Kidney epithelial cell (primary cell): ENCODE measurements at regions not wholly inside any gene's neighbourhood (a gene's known extent, or its start where the extent isn't known, plus 50 kb on each side); places are given as distances from the start of the nearest gene placed in this dataset.

ENCODE experiments used
- DNase-seq: peaks from one replicate; pipeline ENCODE4 v3.0.0-alpha.2; 2010; ENCODE audit warnings: low read depth
- H3K27me3 ChIP-seq: 2 replicates; pipeline ENCODE4 v1.6.0; 2011; ENCODE audit warnings: low read length; ENCODE audit not compliant: control insufficient read depth, insufficient read depth
- H3K36me3 ChIP-seq: 2 replicates; pipeline ENCODE4 v1.5.1; 2011; ENCODE audit warnings: low read length; ENCODE audit not compliant: control insufficient read depth, insufficient read depth
- H3K4me3 ChIP-seq: 2 replicates; pipeline ENCODE4 v1.5.1; 2011; ENCODE audit warnings: low read depth, mild to moderate bottlenecking, control low read depth, low read length
- TF ChIP-seq, protein P1 (sequence below): IDR thresholded peaks from 2 replicates; pipeline ENCODE4 v1.5.1; 2011; ENCODE audit warnings: mild to moderate bottlenecking, moderate library complexity, low read length, control low read depth, inconsistent platforms; ENCODE audit not compliant: insufficient read depth, poor library complexity, severe bottlenecking

GRCh38 chr1:68973459-68974244 is 476.8 kb upstream of the DEPDC1 start:
- H3K4me3 ChIP-seq, result no peak overlapping the region
- H3K27me3 ChIP-seq, result no peaks in the 10 kb centered on the region
- peak; percentile 39 for DNase-seq
- TF ChIP-seq, protein P1, sequence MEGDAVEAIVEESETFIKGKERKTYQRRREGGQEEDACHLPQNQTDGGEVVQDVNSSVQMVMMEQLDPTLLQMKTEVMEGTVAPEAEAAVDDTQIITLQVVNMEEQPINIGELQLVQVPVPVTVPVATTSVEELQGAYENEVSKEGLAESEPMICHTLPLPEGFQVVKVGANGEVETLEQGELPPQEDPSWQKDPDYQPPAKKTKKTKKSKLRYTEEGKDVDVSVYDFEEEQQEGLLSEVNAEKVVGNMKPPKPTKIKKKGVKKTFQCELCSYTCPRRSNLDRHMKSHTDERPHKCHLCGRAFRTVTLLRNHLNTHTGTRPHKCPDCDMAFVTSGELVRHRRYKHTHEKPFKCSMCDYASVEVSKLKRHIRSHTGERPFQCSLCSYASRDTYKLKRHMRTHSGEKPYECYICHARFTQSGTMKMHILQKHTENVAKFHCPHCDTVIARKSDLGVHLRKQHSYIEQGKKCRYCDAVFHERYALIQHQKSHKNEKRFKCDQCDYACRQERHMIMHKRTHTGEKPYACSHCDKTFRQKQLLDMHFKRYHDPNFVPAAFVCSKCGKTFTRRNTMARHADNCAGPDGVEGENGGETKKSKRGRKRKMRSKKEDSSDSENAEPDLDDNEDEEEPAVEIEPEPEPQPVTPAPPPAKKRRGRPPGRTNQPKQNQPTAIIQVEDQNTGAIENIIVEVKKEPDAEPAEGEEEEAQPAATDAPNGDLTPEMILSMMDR, result no peak
- no peaks in the 10 kb centered on the region for H3K36me3 ChIP-seq

DNA sequence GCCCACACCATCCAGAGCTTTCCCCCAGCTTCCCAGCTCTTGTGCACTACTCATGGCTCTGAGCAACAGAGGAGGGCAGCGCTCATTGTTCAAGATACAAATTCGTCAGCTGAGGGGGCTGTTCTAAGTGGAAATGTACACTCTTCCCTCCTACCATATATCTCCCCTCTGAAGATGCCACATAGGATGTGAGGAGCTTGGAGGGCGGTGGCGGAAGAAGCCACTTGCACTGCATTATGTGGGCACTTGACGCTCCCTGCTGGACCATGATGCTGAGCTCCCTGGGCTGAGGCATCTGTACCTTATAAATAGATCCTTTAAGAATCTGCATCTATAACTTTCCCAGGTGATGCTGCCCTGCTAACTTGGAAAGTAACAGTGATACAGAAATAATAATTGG is 477.6 kb upstream of the DEPDC1 start:
- Histone ChIP-seq H3K4me3 (no peak overlapping the region), H3K36me3 (no peaks in the 10 kb centered on the region), H3K27me3 (no peaks in the 10 kb centered on the region)
- no peak for DNase-seq
- TF ChIP-seq, protein P1, result no peak

DNA sequence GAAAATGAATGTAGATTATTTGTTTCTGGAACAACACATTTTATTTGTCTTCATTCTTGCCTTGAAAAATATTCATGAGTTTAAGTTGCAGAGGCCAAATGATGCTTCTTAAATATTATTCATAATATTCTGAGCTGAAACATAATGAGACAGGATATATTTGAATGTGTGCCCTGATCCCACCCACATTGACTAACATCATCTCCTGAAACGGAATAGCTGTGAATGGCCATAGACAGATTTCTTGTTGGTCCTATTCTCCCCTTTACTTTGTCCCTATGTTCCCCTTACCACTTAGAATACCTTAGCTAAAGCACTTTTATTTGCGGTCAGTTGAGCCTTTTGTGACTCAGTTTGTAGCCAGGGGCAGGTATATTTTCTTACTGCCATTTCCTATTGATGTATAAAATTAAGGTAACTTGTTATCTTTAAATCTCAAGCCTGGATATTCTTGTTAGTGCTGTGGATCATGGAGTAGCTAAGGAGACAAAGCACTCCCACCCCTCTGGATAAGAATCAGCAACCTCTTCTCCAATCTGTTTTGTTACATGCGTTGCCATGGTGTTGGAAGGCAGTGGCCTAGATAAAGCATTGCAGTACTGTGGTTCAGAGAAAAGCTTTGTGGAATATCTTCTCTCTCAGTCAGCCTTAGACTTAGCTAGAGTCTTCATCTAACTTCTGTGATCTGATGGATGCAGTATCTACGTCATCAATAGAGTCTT is 478.5 kb upstream of the DEPDC1 start:
- DNase-seq, result no peak
- Histone ChIP-seq H3K27me3 (no peaks in the 10 kb centered on the region), H3K4me3 (no peak overlapping the region), H3K36me3 (no peaks in the 10 kb centered on the region)
- TF ChIP-seq, protein P1, result no peak

DNA sequence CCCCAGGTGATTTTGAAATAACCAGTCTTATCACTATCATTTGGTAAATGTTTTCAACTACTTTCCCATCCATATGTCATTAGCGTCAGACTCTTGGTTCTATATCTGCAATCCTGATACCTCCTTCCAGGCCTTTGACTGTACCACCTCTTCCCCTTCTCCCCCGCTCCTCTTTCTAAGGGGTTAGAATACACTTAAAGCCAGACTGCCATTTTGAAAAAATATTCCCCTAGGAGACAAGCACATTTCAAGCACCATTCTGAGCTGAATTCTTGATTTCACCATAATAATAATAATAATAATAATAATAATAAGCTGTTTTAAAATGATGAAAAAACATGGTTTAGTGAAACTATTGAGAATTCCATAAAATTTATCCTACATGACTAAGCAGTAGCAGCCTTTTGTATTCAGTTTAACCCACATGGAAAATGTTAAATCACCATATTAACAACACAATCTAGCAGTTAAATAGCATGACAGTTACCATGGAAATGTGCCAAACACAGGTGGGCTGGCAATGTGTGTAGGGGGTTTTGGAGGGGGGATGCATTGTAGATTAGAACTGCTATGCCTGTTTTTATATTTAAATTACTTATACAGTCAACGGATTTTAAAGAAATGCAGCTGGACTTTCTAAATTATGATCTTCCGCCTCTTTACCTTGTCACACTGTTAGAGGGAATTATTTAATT is 480.2 kb upstream of the DEPDC1 start:
- H3K36me3 ChIP-seq, result no peaks in the 10 kb centered on the region
- TF ChIP-seq, protein P1, result no peak
- H3K27me3 ChIP-seq, result no peaks in the 10 kb centered on the region
- DNase-seq, result no peak
- no peak overlapping the region for H3K4me3 ChIP-seq

DNA sequence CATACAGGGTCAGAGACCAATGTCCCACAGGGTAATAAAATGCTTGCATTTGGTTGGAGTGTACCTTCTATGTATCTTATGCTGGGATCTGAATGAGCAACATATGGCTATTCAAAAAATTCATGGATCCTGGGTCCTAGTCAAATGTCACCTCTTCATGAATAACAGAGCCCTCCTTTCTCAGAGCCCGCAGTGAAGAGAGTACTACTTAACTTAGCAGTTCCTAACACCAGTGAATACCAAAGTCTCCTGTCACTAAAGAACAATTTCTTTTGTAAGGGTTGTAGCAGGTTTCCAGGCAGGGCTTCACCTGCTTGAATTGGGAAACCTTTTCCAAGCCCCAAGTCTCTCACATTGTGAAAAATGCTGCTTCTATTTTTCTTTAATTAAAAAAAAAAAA is 483.0 kb upstream of the DEPDC1 start:
- TF ChIP-seq, protein P1, result no peak
- no peak for DNase-seq
- no peaks in the 10 kb centered on the region for H3K27me3 ChIP-seq
- H3K36me3 ChIP-seq, result no peaks in the 10 kb centered on the region
- H3K4me3 ChIP-seq, result no peak overlapping the region
